ENCODE measurements at regions not wholly inside any gene's neighbourhood (a gene's known extent, or its start where the extent isn't known, plus 50 kb on each side); places are given as distances from the start of the nearest gene placed in this dataset.

DNA sequence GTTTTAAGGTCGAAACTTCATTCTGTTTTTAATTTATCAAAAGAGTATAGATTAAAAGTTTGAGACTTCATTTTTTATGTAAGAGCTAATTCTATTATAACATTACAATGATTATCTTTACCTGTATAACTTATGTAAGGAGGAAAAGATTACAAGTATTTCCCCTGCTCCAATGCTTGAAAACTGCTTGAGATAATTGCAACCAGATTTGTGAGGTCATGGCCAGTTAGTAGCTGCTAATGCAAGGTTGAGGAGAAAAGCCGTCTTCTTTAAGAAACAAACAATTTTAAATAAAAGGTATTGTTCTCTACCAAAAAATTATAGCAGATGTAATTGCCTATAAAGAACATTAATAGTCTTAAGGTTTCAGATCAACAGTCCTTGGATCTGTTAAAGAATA, 208.3 kb upstream of the UBE2E2 start:
- DNase-seq (ENCODE audit: low spot score), result no peak

DNA sequence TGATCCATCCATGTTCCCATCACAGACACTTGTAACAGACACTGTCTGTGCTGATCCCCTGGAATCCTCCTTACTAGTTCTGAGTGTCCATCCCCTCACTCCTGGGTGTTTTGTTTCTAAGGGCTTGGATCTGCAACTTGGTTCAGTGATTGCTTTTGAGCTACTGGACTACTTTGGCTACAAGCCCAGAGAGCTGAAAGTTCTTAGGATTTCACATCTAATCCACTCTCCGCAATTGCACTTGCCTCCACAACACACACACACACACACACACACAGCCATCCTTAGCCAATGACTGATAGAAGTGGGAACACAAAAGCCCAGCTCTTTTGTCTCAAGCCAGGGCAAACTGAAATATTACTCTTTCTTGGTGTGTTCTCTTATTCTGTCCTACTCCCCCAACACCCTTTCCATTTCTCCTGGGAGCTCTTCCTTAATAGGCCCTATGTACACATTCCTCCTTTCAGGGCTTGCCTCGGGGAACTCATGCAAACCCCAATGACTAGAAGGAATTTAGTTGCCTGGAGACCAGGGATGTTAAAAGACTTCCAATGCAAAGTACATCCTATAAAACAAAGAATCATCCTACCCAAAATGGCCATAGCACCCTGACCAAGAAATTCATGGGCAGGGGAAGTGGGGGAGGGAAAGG, 206.1 kb upstream of the UBE2E2 start:
- no peak for DNase-seq (ENCODE audit: low spot score)

DNA sequence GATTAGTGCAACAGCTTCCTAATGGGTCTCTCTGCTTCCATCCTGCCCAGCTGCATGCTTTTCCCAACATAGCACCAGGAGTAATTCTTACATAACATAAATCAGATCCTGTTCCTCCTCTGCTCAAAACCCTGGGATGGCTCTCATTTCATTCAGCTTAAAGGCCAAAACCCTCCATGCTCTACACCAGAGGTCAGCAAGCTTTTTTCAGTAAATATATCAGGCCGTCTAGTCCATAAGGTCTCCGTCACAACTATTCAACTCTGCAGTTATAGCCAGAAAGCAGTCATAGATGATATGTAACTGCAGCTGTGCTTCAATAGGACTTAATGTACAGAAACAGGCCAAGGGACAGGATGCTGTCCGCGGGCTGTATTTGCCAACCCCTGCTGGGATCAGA, 202.8 kb upstream of the UBE2E2 start:
- no peak for DNase-seq (ENCODE audit: low spot score)

DNA sequence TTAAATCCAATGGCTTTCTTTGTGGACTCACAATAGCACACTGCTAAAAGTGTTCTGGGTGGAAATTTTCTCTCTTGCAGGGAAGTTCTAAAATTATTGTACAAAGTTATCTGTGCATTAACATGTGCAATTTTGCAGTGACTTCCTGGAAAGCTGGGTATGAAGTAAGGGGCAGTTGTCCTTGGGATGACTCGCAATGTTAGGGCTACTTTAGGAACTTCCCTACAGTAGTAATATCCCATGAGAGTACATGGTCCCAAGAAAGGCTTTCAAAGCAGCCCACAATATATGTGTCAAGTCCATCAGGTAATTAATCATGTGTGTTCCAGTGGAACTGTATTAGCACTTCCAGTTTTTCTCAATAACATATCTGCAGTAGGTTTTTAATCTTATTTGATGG, 201.0 kb upstream of the UBE2E2 start:
- DNase-seq (ENCODE audit: low spot score), result no peak

DNA sequence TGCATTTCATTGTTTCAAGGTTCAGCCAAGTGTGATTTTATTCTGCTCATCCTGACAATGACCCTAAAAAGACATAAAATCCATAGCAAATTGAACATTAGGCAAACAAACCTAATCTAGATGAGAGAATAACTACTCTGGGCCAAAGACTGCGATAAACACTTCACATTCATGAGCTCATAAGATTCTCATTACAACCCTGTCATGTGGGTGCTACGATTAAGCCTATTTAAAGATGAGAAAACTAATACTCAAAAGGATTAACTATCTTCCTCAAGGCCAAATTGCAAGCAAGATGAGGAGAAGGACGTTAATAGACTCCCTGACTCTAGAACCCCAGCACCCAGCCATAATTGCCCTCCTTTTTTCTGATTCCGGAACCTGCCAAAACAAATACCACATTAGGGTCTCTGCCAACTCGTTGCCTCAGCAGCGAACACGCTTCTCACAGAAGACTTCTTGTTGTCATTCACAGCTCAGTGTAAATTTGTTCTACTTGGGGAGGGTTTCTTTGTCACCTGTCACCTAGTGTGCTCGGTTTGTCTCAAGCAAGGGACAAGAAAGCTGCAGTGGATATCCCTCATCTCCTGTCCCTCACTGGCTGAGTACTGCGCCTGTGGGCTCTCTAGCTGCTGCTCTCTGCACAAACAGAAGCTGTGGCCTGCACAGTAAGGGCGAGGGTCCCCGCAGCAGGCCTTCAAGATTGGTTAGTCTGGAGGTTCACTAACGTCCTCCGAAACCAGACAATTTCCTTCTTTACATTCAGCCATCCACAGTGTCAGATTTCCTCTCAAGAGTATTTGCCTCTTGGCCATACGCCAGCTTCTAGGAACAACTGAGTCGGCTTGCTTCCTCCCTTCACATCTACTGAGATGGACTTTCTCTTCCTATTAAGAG, 200.0 kb upstream of the UBE2E2 start:
- peak; percentile 6 for DNase-seq (ENCODE audit: low spot score)

DNA sequence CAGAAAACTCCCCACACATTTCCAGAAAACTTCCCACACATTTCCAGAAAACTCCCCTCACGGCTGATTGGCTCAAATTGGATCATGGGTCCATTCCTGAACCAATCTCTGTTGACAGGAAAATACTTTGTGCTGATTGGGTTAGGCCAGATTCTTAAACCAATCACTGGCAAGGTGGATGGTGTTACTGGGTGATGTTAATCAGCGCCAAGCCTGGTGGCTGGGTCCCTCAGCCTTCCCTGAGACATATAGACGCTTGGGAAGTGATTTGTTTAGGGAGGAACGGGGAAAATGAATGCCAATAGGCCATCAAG, 199.4 kb upstream of the UBE2E2 start:
- DNase-seq (ENCODE audit: low spot score), result no peak

DNA sequence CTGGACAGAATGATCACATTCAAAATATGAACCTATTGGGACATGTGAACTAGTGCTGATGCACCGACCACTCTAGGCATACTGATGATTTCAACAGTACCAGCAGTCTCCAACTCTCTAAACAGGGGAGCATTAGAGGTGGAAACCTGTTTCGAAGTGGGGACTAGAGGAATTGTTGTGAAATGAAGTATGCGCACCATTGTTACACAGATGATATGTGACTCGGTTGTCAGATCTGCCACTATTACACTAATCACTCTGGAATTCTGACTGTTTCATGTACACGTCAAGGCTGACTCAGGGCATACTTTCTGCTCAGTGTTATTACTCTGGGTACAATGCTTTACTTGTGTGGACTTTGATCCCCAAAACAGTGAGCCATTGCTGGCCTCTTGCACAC, 198.2 kb upstream of the UBE2E2 start:
- no peak for DNase-seq (ENCODE audit: low spot score)

DNA sequence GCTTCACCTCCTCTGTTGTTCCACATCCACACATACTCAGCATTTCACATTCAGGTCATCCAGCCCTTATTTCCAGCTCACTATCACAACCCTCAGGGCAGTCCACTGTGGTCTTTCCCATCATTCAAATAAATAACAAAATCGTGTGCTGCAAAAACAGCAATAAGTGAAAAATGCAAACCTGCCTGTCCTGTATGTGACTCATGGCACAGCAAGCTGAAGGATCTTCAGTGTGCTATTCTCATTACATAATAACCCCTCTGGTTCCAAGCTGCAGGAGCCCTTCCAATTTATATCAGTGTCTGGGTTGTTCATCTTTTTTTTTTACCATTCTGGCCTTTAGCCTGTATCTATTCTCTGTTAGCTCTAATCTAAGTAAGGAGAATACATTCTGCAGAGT, 185.3 kb upstream of the UBE2E2 start:
- DNase-seq (ENCODE audit: low spot score), result no peak

DNA sequence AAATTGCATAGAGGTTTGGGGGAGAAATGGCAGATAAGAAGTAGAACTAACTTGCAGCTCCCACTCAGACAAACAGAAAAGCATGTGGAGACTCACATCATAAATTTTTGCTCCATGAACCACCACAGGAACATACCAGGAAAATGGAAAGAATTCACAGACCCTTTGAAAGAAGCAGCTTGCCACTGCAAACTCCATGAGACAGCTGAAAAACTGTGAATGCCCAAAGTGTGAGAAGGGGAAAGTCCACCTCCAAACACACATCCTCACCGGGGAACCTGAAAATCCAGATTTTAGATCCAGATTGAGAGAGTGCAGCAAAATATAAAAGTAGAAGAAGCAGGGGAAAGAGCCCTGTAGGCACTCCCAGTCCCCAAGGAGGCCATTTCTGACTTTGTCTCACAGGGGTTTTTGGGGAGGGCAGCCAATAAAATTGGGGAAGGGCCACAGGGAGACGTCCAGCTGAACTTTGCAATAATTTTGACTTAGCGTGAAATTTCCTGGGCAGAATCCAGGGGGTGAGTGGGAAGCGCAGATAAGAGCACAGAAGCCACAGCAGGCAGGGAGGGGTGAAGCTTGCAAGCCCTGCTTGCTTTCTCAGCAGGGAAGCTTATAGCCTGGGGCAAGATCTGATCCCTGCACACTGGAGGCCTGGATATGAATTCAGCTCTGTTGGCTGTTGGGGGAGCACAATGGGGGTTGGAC, 183.4 kb upstream of the UBE2E2 start:
- no peak for DNase-seq (ENCODE audit: low spot score)

DNA sequence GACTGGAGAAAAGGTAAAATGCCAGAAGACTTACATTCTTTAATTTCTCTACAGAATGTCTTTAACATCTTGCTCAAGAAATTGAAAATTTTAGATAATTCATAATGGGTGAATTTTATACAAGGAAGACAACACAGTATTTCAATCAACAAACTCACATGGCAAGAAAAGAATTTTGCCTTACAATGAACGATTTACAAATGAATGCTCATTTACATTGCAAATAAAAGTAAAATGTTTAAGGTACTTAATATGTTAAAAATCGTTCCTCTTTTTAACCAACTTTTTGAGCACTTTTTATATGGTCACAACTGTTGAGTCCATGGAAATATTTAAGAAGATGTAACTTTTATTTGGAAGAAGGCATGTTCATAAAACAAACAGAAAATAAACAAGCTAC, 174.8 kb upstream of the UBE2E2 start:
- no peak for DNase-seq (ENCODE audit: low spot score)

DNA sequence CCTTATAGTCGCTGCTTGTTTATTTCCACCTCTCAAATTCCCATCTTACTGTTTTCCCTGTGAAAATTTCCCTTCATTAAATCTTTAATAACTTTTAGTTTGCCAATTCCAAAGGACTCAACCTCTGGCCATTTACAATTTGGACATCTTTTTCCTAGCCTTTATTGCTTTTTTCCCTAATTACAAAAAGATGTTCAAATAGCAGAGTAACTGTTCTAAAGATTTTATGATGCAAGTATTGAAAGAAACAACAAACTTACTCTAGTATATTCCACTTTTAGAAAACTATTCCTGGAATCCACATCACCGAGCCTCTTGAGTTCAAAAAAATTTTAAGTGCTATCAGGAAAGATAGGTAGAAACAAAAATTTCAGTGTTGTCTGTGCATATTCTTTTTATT, 174.1 kb upstream of the UBE2E2 start:
- no peak for DNase-seq (ENCODE audit: low spot score)

DNA sequence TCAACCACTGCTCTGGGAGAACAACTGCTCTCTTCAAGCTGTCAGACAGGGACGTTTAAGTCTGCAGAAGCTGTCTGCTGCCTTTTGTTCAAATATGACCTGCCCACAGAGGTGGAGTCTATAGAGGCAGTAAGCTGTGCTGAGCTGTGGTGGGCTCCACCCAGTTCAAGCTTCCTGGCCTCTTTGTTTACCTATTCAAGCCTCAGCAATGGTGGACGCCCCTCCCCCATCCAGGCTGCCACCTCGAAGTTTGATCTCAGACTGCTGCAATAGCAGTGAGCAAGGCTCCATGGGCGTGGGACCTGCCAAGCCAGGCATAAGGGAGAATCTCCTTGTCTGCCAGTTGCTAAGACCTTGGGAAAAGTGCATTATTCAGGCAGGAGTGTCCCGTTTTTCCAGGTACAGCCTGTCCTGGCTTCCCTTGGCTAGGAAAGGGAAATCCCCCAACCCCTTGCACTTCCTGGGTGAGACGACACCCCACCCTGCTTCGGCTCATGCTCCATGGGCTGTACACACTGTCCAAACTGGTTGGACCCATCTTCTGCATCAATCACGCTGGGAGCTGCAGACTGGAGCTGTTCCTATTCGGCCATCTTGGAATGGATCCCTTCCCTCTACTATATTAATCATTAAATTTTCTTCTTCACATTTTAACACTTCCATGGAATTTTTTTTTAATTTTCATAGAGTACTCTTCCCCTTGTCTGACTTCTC, 167.0 kb upstream of the UBE2E2 start:
- DNase-seq (ENCODE audit: low spot score), result no peak

DNA sequence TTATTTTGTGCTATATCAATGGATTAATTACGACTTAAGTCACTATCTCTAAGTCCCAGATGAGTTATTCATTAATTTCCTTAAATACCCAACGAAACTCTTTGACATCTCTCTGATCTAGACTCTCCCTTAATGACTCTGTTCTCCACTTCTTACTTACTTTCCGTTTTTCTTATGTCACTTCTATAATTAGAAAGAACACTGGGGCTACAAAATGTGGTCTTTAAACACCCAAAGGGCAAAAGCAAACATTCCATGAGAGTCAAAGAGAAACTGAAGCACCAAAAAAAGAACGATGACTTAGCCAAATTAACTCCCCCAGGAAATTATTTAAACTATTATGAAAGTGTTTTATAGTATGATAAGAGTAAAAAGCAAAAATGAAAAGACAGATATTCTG, 166.4 kb upstream of the UBE2E2 start:
- DNase-seq (ENCODE audit: low spot score), result no peak

DNA sequence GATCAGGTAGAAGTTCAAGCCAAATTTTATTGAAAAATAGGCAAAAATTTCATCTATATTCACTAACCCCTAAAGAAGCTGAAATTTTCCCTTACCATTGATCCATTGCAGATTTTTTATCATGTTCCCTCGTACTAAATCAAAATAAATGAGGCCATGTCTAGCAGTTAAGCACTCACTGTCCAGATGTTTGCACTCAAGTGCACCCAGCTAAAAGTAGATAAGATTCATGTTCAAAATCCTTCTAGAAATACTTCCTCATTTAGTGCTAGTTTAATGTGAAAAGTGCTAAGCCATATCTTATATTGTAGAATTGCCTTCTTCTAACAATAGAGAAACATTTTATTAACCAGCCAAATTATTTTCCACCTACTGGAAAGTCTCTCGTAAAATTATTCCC, 164.7 kb upstream of the UBE2E2 start:
- DNase-seq (ENCODE audit: low spot score), result no peak

DNA sequence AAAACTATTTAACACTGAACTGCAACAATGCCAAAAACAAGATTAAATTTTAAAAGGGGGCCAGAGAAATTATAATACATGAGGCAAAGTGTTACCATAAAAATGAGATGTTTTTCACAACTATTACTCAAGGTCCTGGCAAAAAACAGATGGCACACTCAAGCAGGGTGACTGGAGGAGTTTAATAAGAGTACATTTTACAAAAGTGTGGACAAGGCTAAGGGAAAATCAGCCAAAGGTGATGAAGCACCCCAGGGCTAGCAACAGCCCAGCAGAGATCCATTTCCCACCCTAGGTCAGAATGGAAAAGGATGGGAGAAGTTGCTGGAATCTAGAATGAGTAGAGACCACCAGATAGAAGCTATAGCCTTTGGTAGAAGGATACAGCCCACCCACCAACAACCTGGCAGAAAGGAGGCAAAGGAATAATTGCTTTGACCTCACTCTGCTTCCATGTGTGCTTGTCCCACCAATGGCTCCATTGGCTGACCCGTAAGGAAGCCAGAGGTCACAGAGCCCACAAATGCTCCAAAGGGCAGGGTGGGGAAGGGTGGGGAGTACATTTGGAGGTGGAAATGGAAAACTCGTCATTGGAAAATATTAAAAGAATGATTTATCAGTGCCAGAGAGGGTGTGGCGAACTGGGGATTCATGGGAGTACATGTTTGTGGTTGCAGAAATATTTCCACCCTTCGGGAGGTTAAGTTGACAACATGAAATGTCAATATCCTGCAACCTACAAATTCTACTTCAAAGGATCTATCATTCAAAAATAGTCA, 161.0 kb upstream of the UBE2E2 start:
- no peak for DNase-seq (ENCODE audit: low spot score)

DNA sequence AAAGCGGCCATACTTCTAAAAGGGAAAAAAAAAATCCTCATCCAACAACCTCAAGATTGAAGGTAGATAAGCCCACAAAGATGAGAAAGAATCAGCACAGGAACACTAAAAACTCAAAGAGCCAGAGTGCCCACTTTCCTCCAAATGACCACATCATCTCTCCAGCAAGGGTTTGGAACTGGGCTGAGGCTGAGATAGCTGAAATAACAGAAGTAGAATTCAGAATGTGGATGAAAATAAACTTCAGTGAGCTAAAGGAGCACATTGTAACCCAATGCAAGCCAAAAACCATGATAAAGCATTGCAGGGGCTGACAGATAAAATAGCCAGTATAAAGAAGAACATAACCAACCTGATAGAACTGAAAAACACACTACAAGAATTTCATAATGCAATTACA, 158.7 kb upstream of the UBE2E2 start:
- DNase-seq (ENCODE audit: low spot score), result no peak

DNA sequence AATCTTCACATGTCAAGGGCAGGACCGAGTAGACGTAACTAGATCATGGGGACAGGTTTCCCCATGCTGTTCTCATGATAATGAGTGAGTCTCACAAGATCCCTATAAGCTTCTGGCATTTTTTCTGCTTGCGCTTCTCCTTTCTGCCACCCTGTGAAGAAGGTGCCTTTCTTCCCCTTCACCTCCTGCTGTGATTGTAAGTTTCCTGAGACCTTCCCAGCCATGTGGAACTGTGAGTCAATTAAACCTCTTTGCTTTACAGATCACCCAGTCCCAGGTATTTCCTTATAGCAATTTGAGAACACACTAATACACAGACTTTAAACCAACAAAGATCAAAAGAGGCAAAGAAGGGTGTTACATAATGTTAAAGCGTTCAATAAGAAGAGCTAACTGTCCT, 156.6 kb upstream of the UBE2E2 start:
- DNase-seq (ENCODE audit: low spot score), result no peak

DNA sequence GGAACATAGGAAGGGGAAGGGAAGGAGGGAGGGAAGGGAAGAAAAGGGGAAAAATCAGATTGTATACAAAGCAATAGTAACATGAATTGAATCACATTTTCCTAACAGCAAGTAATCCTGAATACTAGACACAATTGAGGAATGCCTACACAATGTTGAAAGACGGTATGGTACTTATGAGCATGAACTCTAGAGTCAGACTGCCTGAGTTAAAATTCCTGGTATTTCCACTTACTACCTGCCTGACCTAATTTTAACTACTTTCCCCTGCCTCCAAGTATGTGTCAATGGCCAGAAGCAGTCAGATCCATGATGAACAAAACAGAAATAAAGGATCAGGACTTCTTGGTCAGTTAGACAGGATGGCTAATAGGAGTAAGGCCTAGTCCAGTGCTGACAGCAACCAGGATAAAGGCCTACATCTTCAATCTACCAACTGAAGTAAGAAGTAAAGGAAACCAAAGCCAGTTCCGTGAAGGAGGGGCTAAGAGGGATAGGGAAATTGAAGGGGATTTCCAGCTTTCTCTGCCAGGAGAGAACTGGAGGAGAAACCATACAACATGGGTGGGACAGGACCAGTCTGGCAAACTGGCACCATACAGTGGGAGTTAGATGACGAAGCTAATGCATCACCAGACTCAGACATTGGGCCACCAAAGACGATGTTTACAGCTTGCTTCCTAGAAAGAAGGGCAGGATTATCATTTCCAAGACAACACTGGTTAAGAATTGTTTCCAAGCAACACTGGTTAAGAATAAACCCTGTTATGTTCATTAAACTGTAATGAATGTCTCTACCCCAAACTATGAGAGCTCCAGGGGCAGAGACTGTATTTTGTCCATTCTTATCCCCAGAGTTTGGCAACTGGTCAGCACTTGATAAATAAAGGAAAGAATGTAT, 151.6 kb upstream of the UBE2E2 start:
- no peak for DNase-seq (ENCODE audit: low spot score)

DNA sequence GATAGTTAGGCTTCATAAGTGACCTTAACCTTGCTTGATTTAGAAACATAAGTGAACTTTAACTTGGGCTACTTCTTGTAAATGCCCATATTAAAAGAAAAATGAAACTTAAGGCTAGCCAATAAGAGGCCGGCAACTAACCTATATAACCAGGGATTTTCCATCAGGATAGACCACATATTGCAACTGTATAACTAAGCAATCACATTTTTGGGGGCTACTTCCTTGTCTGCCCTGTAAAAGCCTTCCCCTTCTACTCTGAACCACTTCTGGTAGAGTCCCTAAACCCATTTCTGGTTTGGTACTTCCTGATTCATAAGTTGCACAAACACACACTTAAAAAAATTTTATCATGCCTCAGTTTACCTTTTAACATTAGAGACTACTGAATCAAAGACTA, 150.9 kb upstream of the UBE2E2 start:
- DNase-seq (ENCODE audit: low spot score), result no peak

DNA sequence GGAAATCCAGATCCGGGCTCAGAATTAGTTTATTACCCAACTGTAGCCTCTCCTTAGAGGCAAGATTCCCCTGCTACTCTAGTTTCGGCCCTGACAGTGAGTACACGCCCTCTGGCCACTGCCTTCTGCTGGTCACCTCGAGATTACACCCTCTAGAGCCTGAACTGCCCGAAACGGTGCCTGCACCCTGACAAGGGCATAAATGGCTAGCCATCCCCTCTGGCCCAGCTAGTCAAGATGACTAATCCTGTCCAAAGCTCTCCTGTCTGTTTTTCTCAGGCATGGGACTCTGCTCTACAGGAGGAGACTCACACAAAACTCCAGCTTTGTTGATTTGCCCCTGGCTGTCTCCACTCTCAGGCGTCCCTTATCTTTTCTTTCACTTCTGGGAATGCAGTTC, 150.5 kb upstream of the UBE2E2 start:
- no peak for DNase-seq (ENCODE audit: low spot score)

All from kidney capillary endothelial cell (primary cell).